ENCODE measurements at regions not wholly inside any gene's neighbourhood (a gene's known extent, or its start where the extent isn't known, plus 50 kb on each side); places are given as distances from the start of the nearest gene placed in this dataset.

DNA sequence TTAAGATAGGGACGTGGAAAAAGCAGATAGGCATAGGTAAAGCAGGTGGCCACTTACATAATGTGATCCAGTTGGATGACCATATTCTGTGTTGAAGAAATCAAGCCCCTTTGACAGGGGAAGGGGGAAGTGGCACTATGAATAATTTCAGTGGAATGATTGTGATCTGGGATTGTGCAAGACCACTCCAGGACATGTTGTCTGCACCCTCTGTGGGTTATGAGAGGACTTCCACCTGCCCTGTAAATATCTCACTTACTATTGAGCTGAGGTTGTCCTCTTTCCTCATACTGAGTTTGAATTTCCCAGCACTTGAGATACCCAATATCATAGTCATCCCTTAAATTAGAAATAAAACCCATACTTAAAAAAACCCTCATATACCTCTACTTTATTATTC, 220.7 kb downstream of the IRS1 start:
- peak; percentile 65 to 72 for DNase-seq (ENCODE audit: low read depth in 2 of 2)
- Histone ChIP-seq H3K79me2 (ENCODE audit: control insufficient read depth, insufficient read depth, low read length) (no peaks in the 10 kb centered on the region), H3K27ac (ENCODE audit: insufficient read depth, low read length) (no peak overlapping the region)

DNA sequence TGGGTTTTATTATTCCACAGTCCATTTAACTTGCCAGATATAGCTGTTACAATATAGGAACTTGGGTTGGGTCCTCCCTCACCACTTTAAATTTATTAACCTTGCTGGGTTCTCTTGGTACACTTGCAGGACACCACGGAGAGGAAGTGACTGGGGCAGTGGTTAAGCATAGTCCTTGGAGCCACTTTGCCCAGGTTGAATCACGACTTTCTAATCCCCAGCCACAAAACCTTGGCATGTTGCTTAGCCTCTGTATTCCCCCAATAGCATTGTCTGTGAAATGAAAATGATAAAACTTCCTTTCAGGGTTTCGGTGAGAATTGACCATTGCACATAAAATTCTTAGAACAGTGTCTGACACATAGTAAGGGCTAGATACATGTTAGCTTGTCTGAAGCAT, 221.2 kb downstream of the IRS1 start:
- Histone ChIP-seq H3K4me3 (replicated peaks in 1 of 4; ENCODE audit: control extremely low read depth in 1 of 4, insufficient read depth in 1 of 4, low read depth in 3 of 4, low read length in 4 of 4) (no peak overlapping the region), H2AFZ (ENCODE audit: low read length) (no peak overlapping the region), H3K4me1 (ENCODE audit: control insufficient read depth, extremely low read depth, insufficient read depth, low read length) (peaks cover 4% of the 10 kb centered on the region), H3K9me3 (ENCODE audit: control insufficient read depth, insufficient read depth, low read depth, low read length) (no peaks in the 10 kb centered on the region), H3K27me3 (ENCODE audit: control insufficient read depth, insufficient read depth, low read length) (no peaks in the 10 kb centered on the region), H3K36me3 (ENCODE audit: control insufficient read depth, insufficient read depth, low read length) (no peaks in the 10 kb centered on the region), H3K79me2 (ENCODE audit: control insufficient read depth, insufficient read depth, low read length) (no peaks in the 10 kb centered on the region), H3K27ac (ENCODE audit: insufficient read depth, low read length) (no peak overlapping the region), H4K20me1 (ENCODE audit: control insufficient read depth, extremely low read depth, insufficient read depth, low read length) (no peaks in the 10 kb centered on the region), H3K9ac (ENCODE audit: insufficient read depth, low read length) (no peak overlapping the region), H3K4me2 (ENCODE audit: extremely low read depth, insufficient read depth, low read length) (no peak overlapping the region)
- DNase-seq (ENCODE audit: low read depth in 2 of 2): no peak
- TF ChIP-seq, protein P1, sequence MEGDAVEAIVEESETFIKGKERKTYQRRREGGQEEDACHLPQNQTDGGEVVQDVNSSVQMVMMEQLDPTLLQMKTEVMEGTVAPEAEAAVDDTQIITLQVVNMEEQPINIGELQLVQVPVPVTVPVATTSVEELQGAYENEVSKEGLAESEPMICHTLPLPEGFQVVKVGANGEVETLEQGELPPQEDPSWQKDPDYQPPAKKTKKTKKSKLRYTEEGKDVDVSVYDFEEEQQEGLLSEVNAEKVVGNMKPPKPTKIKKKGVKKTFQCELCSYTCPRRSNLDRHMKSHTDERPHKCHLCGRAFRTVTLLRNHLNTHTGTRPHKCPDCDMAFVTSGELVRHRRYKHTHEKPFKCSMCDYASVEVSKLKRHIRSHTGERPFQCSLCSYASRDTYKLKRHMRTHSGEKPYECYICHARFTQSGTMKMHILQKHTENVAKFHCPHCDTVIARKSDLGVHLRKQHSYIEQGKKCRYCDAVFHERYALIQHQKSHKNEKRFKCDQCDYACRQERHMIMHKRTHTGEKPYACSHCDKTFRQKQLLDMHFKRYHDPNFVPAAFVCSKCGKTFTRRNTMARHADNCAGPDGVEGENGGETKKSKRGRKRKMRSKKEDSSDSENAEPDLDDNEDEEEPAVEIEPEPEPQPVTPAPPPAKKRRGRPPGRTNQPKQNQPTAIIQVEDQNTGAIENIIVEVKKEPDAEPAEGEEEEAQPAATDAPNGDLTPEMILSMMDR (conservative IDR thresholded peaks at IDR 0.05 in 1 of 2, IDR thresholded peaks at IDR 0.05 in 1 of 2; ENCODE audit: low read depth in 1 of 2, low read length in 2 of 2): no peak
- TF ChIP-seq EZH2 (IDR thresholded peaks at IDR 0.05; ENCODE audit: low read length, missing control alignments): no peak

More for the DNA sequence above, 220.7 kb downstream of the IRS1 start:
- H3K36me3 ChIP-seq (ENCODE audit: control insufficient read depth, insufficient read depth, low read length): no peaks in the 10 kb centered on the region
- H3K4me1 ChIP-seq (ENCODE audit: control insufficient read depth, extremely low read depth, insufficient read depth, low read length): peaks cover 6% of the 10 kb centered on the region
- no peaks in the 10 kb centered on the region for H3K9me3 ChIP-seq (ENCODE audit: control insufficient read depth, insufficient read depth, low read depth, low read length)
- no peak overlapping the region for H3K4me3 ChIP-seq (replicated peaks in 1 of 4; ENCODE audit: control extremely low read depth in 1 of 4, insufficient read depth in 1 of 4, low read depth in 3 of 4, low read length in 4 of 4)
- no peaks in the 10 kb centered on the region for H3K27me3 ChIP-seq (ENCODE audit: control insufficient read depth, insufficient read depth, low read length)
- H3K9ac ChIP-seq (ENCODE audit: insufficient read depth, low read length): no peak overlapping the region
- TF ChIP-seq EZH2 (IDR thresholded peaks at IDR 0.05; ENCODE audit: low read length, missing control alignments): no peak
- TF ChIP-seq, protein P1 (conservative IDR thresholded peaks at IDR 0.05 in 1 of 2, IDR thresholded peaks at IDR 0.05 in 1 of 2; ENCODE audit: low read depth in 1 of 2, low read length in 2 of 2): no peak
- no peak overlapping the region for H2AFZ ChIP-seq (ENCODE audit: low read length)
- no peaks in the 10 kb centered on the region for H4K20me1 ChIP-seq (ENCODE audit: control insufficient read depth, extremely low read depth, insufficient read depth, low read length)
- H3K4me2 ChIP-seq (ENCODE audit: extremely low read depth, insufficient read depth, low read length): no peak overlapping the region

DNA sequence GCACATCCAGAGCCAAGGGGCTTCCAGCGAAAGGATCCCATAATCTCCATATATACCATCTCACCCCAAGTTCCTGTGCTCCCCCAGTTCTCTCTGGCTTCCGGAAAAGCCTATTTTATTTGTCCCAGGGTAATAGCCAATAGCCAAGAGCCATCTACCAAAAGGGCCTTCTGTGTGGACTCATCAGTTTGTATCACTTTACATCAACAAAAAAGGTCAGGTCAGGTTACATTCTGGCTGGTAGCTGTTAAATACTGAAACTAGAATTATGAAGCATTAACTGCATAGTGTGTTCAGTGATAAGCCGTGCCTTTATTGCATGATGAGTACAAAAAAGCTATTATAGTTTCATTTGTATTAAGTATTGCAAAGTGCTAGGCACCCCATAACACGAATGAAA, 223.7 kb downstream of the IRS1 start:
- no peak overlapping the region for H2AFZ ChIP-seq (ENCODE audit: low read length)
- H3K79me2 ChIP-seq (ENCODE audit: control insufficient read depth, insufficient read depth, low read length): no peaks in the 10 kb centered on the region
- no peaks in the 10 kb centered on the region for H4K20me1 ChIP-seq (ENCODE audit: control insufficient read depth, extremely low read depth, insufficient read depth, low read length)
- no peaks in the 10 kb centered on the region for H3K9me3 ChIP-seq (ENCODE audit: control insufficient read depth, insufficient read depth, low read depth, low read length)
- no peaks in the 10 kb centered on the region for H3K4me1 ChIP-seq (ENCODE audit: control insufficient read depth, extremely low read depth, insufficient read depth, low read length)
- no peak overlapping the region for H3K27ac ChIP-seq (ENCODE audit: insufficient read depth, low read length)
- no peak overlapping the region for H3K4me3 ChIP-seq (replicated peaks in 1 of 4; ENCODE audit: control extremely low read depth in 1 of 4, insufficient read depth in 1 of 4, low read depth in 3 of 4, low read length in 4 of 4)
- no peak overlapping the region for H3K4me2 ChIP-seq (ENCODE audit: extremely low read depth, insufficient read depth, low read length)
- H3K27me3 ChIP-seq (ENCODE audit: control insufficient read depth, insufficient read depth, low read length): no peaks in the 10 kb centered on the region
- H3K9ac ChIP-seq (ENCODE audit: insufficient read depth, low read length): no peak overlapping the region
- no peaks in the 10 kb centered on the region for H3K36me3 ChIP-seq (ENCODE audit: control insufficient read depth, insufficient read depth, low read length)
- DNase-seq (ENCODE audit: low read depth in 2 of 2): peak in 1 of 2 donors; percentile 46
- TF ChIP-seq, protein P1 (conservative IDR thresholded peaks at IDR 0.05 in 1 of 2, IDR thresholded peaks at IDR 0.05 in 1 of 2; ENCODE audit: low read depth in 1 of 2, low read length in 2 of 2): no peak
- no peak for TF ChIP-seq EZH2 (IDR thresholded peaks at IDR 0.05; ENCODE audit: low read length, missing control alignments)
